HAP-1 (cell line): ENCODE measurements at regions not wholly inside any gene's neighbourhood (a gene's known extent, or its start where the extent isn't known, plus 50 kb on each side); places are given as distances from the start of the nearest gene placed in this dataset.
"Not testable (repeated sequence)": the region's sequence is repeated elsewhere in the genome, so short reads cannot be mapped to it uniquely, and the experiment has no call there.

Experiments
- DNase-seq, 2 experiments: peaks; one replicate each; pipeline ENCODE4 v3.0.0-alpha.2; 2016 to 2020; ENCODE audit warnings: low spot score in 2 of 2
- H3K27me3 ChIP-seq: fragments of 250-450 bp; sonication (Bioruptor Pico); 2 replicates; pipeline ENCODE4 v1.5.1; 2020; ENCODE audit warnings: low read depth, mild to moderate bottlenecking, moderate library complexity
- H3K36me3 ChIP-seq: fragments of 250-450 bp; sonication (Bioruptor Pico); replicated peaks from 2 replicates; pipeline ENCODE4 v1.5.1; 2020; ENCODE audit warnings: mild to moderate bottlenecking
- H3K4me1 ChIP-seq: fragments of 250-450 bp; sonication (Bioruptor Pico); 2 replicates; pipeline ENCODE4 v1.5.1; 2020; ENCODE audit warnings: mild to moderate bottlenecking
- H3K4me3 ChIP-seq: fragments of 250-450 bp; sonication (Bioruptor Pico); 2 replicates; pipeline ENCODE4 v1.5.1; 2020; ENCODE audit warnings: mild to moderate bottlenecking, moderate library complexity
- H3K9me3 ChIP-seq: fragments of 250-450 bp; sonication (Bioruptor Pico); 2 replicates; pipeline ENCODE4 v1.5.1; 2020; ENCODE audit warnings: mild to moderate bottlenecking, moderate library complexity
- in situ Hi-C: fragments of 300-500 bp; cut with MboI; formaldehyde crosslinking; loops from 3 replicates; pipeline ENCODE4 v1.14.3; 2020; ENCODE audit warnings: low sequenced_read_pairs, inconsistent platforms, mixed read lengths

- no peak for DNase-seq
- no peaks in the 10 kb centered on the region for H3K4me1 ChIP-seq
- in situ Hi-C loops: no loop called here
- H3K27me3 ChIP-seq: no peaks in the 10 kb centered on the region
- H3K9me3 ChIP-seq: no peaks in the 10 kb centered on the region
- no peaks in the 10 kb centered on the region for H3K36me3 ChIP-seq
- no peak overlapping the region for H3K4me3 ChIP-seq
These were observed 137.8 kb upstream of the IL1RAPL2 start for GRCh38 chrX:104428231-104428630.

- no peaks in the 10 kb centered on the region for H3K4me1 ChIP-seq
- no peaks in the 10 kb centered on the region for H3K27me3 ChIP-seq
- no peak for DNase-seq
- no peak overlapping the region for H3K4me3 ChIP-seq
- no peaks in the 10 kb centered on the region for H3K36me3 ChIP-seq
- H3K9me3 ChIP-seq: no peaks in the 10 kb centered on the region
- in situ Hi-C loops: no loop called here
These were observed 138.3 kb upstream of the IL1RAPL2 start for GRCh38 chrX:104427693-104428092.

GRCh38 chrX:104427073-104427472 lies 138.9 kb upstream of the IL1RAPL2 start:
- no peaks in the 10 kb centered on the region for H3K4me1 ChIP-seq
- H3K36me3 ChIP-seq: no peaks in the 10 kb centered on the region
- DNase-seq: no peak
- no peak overlapping the region for H3K4me3 ChIP-seq
- H3K27me3 ChIP-seq: no peaks in the 10 kb centered on the region
- H3K9me3 ChIP-seq: no peaks in the 10 kb centered on the region
- in situ Hi-C loops: no loop called here

GRCh38 chrX:104420907-104421306 lies 145.1 kb upstream of the IL1RAPL2 start:
- H3K27me3 ChIP-seq: no peaks in the 10 kb centered on the region; the same call in 1 of the 2 replicates
- in situ Hi-C loops: no loop called here

GRCh38 chrX:104419926-104420325 lies 146.1 kb upstream of the IL1RAPL2 start:
- no peak for DNase-seq
- Histone ChIP-seq H3K36me3 (no peaks in the 10 kb centered on the region), H3K4me3 (no peak overlapping the region), H3K27me3 (no peaks in the 10 kb centered on the region; the same call in 1 of the 2 replicates), H3K9me3 (no peaks in the 10 kb centered on the region), H3K4me1 (no peaks in the 10 kb centered on the region)
- in situ Hi-C loops: no loop called here

More at GRCh38 chrX:104420907-104421306, 145.1 kb upstream of the IL1RAPL2 start:
- Histone ChIP-seq H3K9me3 (no peaks in the 10 kb centered on the region), H3K36me3 (no peaks in the 10 kb centered on the region), H3K4me3 (no peak overlapping the region), H3K4me1 (no peaks in the 10 kb centered on the region)
- no peak for DNase-seq

- in situ Hi-C loops: no loop called here
- no peaks in the 10 kb centered on the region for H3K4me1 ChIP-seq
- H3K4me3 ChIP-seq: no peak overlapping the region
- no peaks in the 10 kb centered on the region for H3K9me3 ChIP-seq
- no peak for DNase-seq
- H3K36me3 ChIP-seq: no peaks in the 10 kb centered on the region
- no peaks in the 10 kb centered on the region; the same call in 1 of the 2 replicates for H3K27me3 ChIP-seq
These were observed 146.8 kb upstream of the IL1RAPL2 start for GRCh38 chrX:104419211-104419610.

- H3K36me3 ChIP-seq: no peaks in the 10 kb centered on the region
These were observed 154.2 kb upstream of the IL1RAPL2 start for GRCh38 chrX:104411800-104412199.

GRCh38 chrX:104400387-104400786 lies 145.7 kb upstream of the ESX1 start:
- no peaks in the 10 kb centered on the region for H3K36me3 ChIP-seq
- no peak overlapping the region for H3K4me3 ChIP-seq
- no peaks in the 10 kb centered on the region for H3K27me3 ChIP-seq
- in situ Hi-C loops: no loop called here
- no peaks in the 10 kb centered on the region for H3K4me1 ChIP-seq
- H3K9me3 ChIP-seq: no peaks in the 10 kb centered on the region
- no peak for DNase-seq

More at GRCh38 chrX:104411800-104412199, 154.2 kb upstream of the IL1RAPL2 start:
- Histone ChIP-seq H3K4me3 (no peak overlapping the region), H3K27me3 (no peaks in the 10 kb centered on the region), H3K4me1 (no peaks in the 10 kb centered on the region), H3K9me3 (no peaks in the 10 kb centered on the region)
- no peak for DNase-seq
- in situ Hi-C loops: no loop called here

GRCh38 chrX:104392350-104392749 lies 137.6 kb upstream of the ESX1 start:
- no peaks in the 10 kb centered on the region for H3K9me3 ChIP-seq
- H3K27me3 ChIP-seq: peaks cover 4% of the 10 kb centered on the region; the same call in 1 of the 2 replicates
- H3K36me3 ChIP-seq: no peaks in the 10 kb centered on the region
- in situ Hi-C loops: no loop called here
- DNase-seq: no peak
- no peak overlapping the region for H3K4me3 ChIP-seq
- no peaks in the 10 kb centered on the region for H3K4me1 ChIP-seq

GRCh38 chrX:104391906-104392305 lies 137.2 kb upstream of the ESX1 start:
- no peaks in the 10 kb centered on the region for H3K9me3 ChIP-seq
- H3K4me3 ChIP-seq: no peak overlapping the region
- no peaks in the 10 kb centered on the region for H3K4me1 ChIP-seq
- H3K27me3 ChIP-seq: peaks cover 4% of the 10 kb centered on the region; the same call in 1 of the 2 replicates
- in situ Hi-C loops: no loop called here
- DNase-seq: no peak
- no peaks in the 10 kb centered on the region for H3K36me3 ChIP-seq

- in situ Hi-C loops: no loop called here
- Histone ChIP-seq H3K4me3 (no peak overlapping the region), H3K27me3 (peaks cover 3% of the 10 kb centered on the region), H3K4me1 (no peaks in the 10 kb centered on the region), H3K36me3 (no peaks in the 10 kb centered on the region), H3K9me3 (no peaks in the 10 kb centered on the region)
- DNase-seq: no peak
These were observed 122.2 kb upstream of the ESX1 start for GRCh38 chrX:104376937-104377336.

GRCh38 chrX:104372547-104372946 lies 117.8 kb upstream of the ESX1 start:
- H3K4me1 ChIP-seq: no peaks in the 10 kb centered on the region
- H3K36me3 ChIP-seq: no peaks in the 10 kb centered on the region
- no peaks in the 10 kb centered on the region for H3K9me3 ChIP-seq
- H3K27me3 ChIP-seq: peaks cover 3% of the 10 kb centered on the region
- in situ Hi-C loops: no loop called here
- H3K4me3 ChIP-seq: no peak overlapping the region
- no peak for DNase-seq

GRCh38 chrX:104370089-104370488 lies 115.4 kb upstream of the ESX1 start:
- Histone ChIP-seq H3K4me1 (no peaks in the 10 kb centered on the region), H3K4me3 (no peak overlapping the region), H3K27me3 (peaks cover 3% of the 10 kb centered on the region; the same call in 1 of the 2 replicates), H3K9me3 (no peaks in the 10 kb centered on the region), H3K36me3 (no peaks in the 10 kb centered on the region)
- DNase-seq: peak in 1 of 2 experiments; percentile 12
- in situ Hi-C loops: no loop called here

GRCh38 chrX:104360774-104361173 lies 106.0 kb upstream of the ESX1 start:
- DNase-seq, H3K9me3 ChIP-seq, H3K27me3 ChIP-seq, H3K4me3 ChIP-seq, in situ Hi-C loops, H3K36me3 ChIP-seq, H3K4me1 ChIP-seq: not testable (repeated sequence)

- H3K36me3 ChIP-seq: no peaks in the 10 kb centered on the region
- H3K27me3 ChIP-seq: no peaks in the 10 kb centered on the region
- in situ Hi-C loops: no loop called here
- no peak for DNase-seq
- H3K4me1 ChIP-seq: no peaks in the 10 kb centered on the region
- no peaks in the 10 kb centered on the region for H3K9me3 ChIP-seq
- H3K4me3 ChIP-seq: no peak overlapping the region
These were observed 104.4 kb upstream of the ESX1 start for GRCh38 chrX:104359124-104359523.
